Endothelial cell of umbilical vein (primary cell): ENCODE measurements at regions not wholly inside any gene's neighbourhood (a gene's known extent, or its start where the extent isn't known, plus 50 kb on each side); places are given as distances from the start of the nearest gene placed in this dataset.

Experiments used
- CTCF ChIP-seq, 2 donors: IDR thresholded peaks; 1 replicate in 1 of 2; 2 replicates in 1 of 2; pipeline ENCODE4 v1.5.1; 2011; ENCODE audit warnings: low read length in 2 of 2, mild to moderate bottlenecking in 2 of 2, moderate library complexity in 2 of 2, control low read depth in 1 of 2, inconsistent platforms in 1 of 2, low read depth in 1 of 2; ENCODE audit not compliant: insufficient read depth in 1 of 2; ENCODE audit errors: extremely low read depth in 1 of 2
- POLR2A ChIP-seq: IDR thresholded peaks from 2 replicates; pipeline ENCODE4 v1.6.1; 2012; ENCODE audit warnings: low read depth, mild to moderate bottlenecking, control low read depth, low read length

GRCh38 chr6:81568973-81569372 lies 183.5 kb downstream of the TENT5A start:
- TF ChIP-seq CTCF (IDR thresholded peaks at IDR 0.05; ENCODE audit: extremely low read depth in 1 of 2, insufficient read depth in 1 of 2, low read depth in 1 of 2, low read length in 2 of 2) (no peak), POLR2A (no peak)
